Rectal smooth muscle tissue (tissue), 1 donor: ENCODE measurements at regions not wholly inside any gene's neighbourhood (a gene's known extent, or its start where the extent isn't known, plus 50 kb on each side); places are given as distances from the start of the nearest gene placed in this dataset.
A peak's percentile ranks its signal among the peaks of the same experiment; 100 is the strongest.

ENCODE experiments used
- H3K27ac ChIP-seq: one replicate; pipeline ENCODE4 v1.7.0; 2013; ENCODE audit warnings: low read depth, low read length, inconsistent platforms
- H3K27me3 ChIP-seq: one replicate; pipeline ENCODE4 v1.7.0; 2013; ENCODE audit warnings: low read length; ENCODE audit not compliant: control insufficient read depth, insufficient read depth
- H3K36me3 ChIP-seq: one replicate; pipeline ENCODE4 v1.7.0; 2013; ENCODE audit warnings: low read length; ENCODE audit not compliant: control insufficient read depth, insufficient read depth
- H3K4me1 ChIP-seq: one replicate; pipeline ENCODE4 v1.7.0; 2013; ENCODE audit warnings: low read length; ENCODE audit not compliant: control insufficient read depth, insufficient read depth
- H3K4me3 ChIP-seq: one replicate; pipeline ENCODE4 v1.7.0; 2013; ENCODE audit warnings: low read length
- H3K9ac ChIP-seq: one replicate; pipeline ENCODE4 v1.7.0; 2013; ENCODE audit warnings: low read length

DNA sequence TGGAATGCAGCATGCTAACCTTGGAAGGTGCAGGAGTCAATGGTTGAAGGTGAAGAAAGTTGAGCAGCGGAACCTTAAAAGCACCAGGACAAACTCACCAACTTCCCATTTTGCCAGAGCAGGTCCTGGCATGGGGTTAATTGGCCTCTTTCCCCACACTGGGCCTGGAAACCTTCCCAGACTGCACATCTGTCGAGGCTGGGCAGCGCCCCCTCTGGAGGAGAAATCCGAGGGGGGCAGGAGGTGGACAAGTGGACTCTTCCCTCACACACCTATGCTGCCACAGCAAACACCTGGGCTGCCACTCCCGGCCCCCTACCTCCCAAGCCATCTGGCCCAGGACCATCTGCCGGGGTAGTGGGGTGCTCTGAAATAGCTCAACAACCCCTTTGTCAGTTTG lies 232.4 kb downstream of the CBLN1 start:
- no peak overlapping the region for H3K4me3 ChIP-seq

DNA sequence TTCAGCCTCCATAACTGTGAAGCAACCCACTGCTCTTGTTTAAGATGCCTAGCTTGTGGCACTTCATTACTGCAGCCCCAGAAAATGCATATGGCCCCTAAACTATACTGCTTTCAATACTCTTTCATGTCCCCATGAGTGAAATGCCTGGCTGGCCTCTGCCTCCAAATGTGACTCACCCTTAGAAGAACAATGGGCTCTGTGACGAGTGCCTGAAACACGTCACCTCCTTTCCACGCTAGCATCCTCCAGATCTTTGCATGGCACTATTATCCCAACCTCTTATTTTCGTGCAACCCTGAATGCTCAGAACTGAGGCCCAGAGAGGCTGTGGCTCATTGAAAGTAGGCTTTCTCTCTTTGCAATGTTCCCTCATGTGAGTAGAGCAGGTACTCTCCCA lies 233.1 kb downstream of the CBLN1 start:
- no peak overlapping the region for H3K4me3 ChIP-seq
- no peak overlapping the region for H3K9ac ChIP-seq
- H3K27ac ChIP-seq: no peak overlapping the region
- no peaks in the 10 kb centered on the region for H3K27me3 ChIP-seq
- H3K4me1 ChIP-seq: no peaks in the 10 kb centered on the region
- H3K36me3 ChIP-seq: no peaks in the 10 kb centered on the region

More for the DNA sequence above, 232.4 kb downstream of the CBLN1 start:
- no peaks in the 10 kb centered on the region for H3K27me3 ChIP-seq
- H3K27ac ChIP-seq: no peak overlapping the region
- H3K9ac ChIP-seq: no peak overlapping the region
- H3K36me3 ChIP-seq: no peaks in the 10 kb centered on the region
- H3K4me1 ChIP-seq: no peaks in the 10 kb centered on the region

DNA sequence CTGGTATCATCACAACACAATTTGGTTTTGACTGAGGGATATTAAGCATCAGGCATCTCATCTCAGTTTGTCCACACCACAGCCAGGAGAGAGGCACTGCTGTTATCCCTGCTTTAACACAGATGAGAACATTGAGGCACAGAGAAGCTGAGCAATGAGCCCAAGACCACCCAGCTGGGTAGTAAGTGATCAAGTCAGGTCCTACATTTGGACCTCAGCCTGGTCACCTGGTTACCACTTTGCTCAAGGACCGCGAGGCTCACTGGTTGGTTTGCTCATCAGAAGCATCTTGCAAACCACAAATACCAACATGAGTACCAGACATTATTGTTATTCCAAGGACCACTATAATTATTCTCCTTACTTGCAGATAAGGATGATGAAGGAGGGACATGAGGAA lies 245.5 kb downstream of the CBLN1 start:
- H3K27ac ChIP-seq: no peak overlapping the region
- H3K36me3 ChIP-seq: no peaks in the 10 kb centered on the region
- no peak overlapping the region for H3K9ac ChIP-seq
- no peak overlapping the region for H3K4me3 ChIP-seq
- H3K27me3 ChIP-seq: no peaks in the 10 kb centered on the region
- H3K4me1 ChIP-seq: no peaks in the 10 kb centered on the region

DNA sequence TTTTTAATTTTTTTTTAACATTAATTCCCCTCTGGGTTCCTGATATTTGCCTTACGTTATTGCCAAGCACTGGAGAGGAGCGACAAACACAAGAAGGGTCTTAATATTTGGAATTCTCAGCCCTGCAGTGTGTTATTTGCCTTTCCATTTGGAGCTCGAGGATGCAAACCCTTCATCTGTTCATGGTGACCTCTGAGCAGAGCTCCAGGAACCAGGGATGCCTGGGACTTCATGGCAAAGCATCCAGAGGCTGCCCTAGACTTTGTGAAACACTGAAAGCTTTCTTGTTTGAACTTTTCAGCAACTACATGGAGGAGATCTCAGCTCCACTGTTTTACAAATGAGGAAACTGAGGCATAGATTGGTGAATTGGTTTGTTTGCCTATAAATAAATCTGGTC lies 254.2 kb downstream of the CBLN1 start:
- no peak overlapping the region for H3K9ac ChIP-seq
- H3K4me1 ChIP-seq: peaks cover 10% of the 10 kb centered on the region
- no peak overlapping the region for H3K27ac ChIP-seq
- no peak overlapping the region for H3K4me3 ChIP-seq
- no peaks in the 10 kb centered on the region for H3K27me3 ChIP-seq
- no peaks in the 10 kb centered on the region for H3K36me3 ChIP-seq

DNA sequence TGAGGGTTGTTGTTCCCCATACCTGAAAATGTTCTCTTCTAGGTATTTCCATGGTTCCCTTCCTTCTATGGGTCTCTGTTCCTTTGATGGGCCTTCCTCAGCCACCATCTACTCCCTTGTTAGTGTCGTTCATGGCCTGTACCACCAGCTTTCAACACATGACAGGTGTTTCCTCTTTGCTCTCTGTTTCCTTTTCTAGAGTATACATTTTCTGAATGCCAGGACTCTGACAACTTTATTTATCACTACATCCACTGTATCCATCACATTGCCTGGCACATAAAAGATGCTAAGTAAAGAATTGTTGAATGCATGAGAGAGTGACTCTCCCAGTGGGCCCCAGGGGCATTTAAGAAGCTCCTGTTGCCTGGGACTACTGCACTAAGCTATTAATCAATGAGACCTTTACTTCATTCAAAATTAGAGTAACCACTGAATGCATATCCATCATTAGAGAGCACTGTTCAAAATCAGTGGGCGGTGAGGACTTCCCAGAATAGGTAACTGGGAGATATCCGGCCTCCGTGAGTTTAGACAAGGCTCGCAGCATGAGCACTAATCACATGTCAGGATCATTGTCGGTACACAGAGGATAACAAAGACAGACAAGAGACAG lies 255.0 kb downstream of the CBLN1 start:
- H3K27me3 ChIP-seq: no peaks in the 10 kb centered on the region
- peaks cover 16% of the 10 kb centered on the region for H3K4me1 ChIP-seq
- H3K9ac ChIP-seq: no peak overlapping the region
- no peaks in the 10 kb centered on the region for H3K36me3 ChIP-seq
- no peak overlapping the region for H3K27ac ChIP-seq
- H3K4me3 ChIP-seq: no peak overlapping the region

DNA sequence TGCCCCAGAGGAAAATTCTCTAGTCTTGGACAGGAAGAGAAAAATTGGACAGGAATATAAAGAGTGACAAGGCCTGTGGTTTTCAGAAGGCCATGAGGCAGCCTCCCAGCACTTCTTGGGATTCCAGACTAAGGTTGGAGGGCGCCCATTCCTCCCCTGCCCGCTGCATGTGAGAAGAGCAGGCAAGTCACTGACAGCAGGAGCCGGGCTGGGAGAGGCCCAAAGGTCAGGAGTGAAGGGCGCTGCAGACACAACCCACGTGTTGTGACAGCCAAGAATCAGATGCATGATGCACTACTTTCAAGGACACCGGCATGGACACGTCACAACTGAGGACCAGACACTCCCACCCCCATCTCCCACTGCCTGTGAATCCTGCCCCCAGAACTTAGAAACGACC lies 256.7 kb downstream of the CBLN1 start:
- Histone ChIP-seq H3K4me3 (no peak overlapping the region), H3K27ac (no peak overlapping the region), H3K4me1 (peaks cover 27% of the 10 kb centered on the region), H3K36me3 (no peaks in the 10 kb centered on the region), H3K27me3 (no peaks in the 10 kb centered on the region), H3K9ac (no peak overlapping the region)

DNA sequence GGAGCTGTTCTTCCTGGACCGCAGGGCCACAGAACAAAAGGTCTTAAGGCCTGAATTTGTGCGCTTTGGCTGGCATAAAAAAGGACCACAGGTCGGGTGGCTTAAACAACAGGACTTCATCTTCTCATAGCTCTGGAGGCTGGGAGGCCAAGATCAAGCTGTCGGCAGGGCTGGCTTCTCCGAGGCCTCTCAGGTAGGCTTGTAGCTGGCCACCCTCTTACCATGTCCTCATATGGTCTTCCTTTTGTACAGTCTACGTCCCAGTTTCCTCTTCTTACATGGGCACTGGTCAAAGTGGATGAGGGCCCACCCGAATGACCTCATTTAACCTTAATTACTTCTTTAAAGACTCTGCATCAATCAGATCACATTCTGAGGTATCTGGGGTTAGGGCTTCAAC lies 257.6 kb downstream of the CBLN1 start:
- Histone ChIP-seq H3K36me3 (no peaks in the 10 kb centered on the region), H3K27ac (no peak overlapping the region), H3K27me3 (no peaks in the 10 kb centered on the region), H3K4me3 (no peak overlapping the region), H3K9ac (no peak overlapping the region), H3K4me1 (peaks cover 27% of the 10 kb centered on the region)

DNA sequence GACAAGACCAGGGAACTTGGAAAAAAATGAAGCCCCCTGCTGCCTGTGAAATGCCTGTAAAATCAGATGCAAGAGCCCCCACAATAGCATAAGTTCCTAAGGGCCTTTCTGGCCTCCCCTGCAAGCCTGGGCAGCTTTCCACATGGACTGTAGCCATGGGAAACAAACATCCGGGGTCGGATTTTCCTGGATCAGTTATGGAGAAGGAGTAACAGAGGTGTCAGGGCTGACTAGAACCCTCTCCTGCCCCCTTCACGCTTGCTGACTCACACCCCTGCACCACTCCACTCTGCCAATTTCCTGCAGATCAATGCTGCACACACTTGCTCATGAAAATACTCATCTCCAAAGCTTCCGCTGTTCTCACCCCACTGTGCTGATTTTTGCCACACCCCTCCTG lies 258.6 kb downstream of the CBLN1 start:
- H3K9ac ChIP-seq: no peak overlapping the region
- H3K27me3 ChIP-seq: no peaks in the 10 kb centered on the region
- no peaks in the 10 kb centered on the region for H3K36me3 ChIP-seq
- H3K4me3 ChIP-seq: no peak overlapping the region
- H3K4me1 ChIP-seq: peaks cover 27% of the 10 kb centered on the region
- H3K27ac ChIP-seq: no peak overlapping the region

DNA sequence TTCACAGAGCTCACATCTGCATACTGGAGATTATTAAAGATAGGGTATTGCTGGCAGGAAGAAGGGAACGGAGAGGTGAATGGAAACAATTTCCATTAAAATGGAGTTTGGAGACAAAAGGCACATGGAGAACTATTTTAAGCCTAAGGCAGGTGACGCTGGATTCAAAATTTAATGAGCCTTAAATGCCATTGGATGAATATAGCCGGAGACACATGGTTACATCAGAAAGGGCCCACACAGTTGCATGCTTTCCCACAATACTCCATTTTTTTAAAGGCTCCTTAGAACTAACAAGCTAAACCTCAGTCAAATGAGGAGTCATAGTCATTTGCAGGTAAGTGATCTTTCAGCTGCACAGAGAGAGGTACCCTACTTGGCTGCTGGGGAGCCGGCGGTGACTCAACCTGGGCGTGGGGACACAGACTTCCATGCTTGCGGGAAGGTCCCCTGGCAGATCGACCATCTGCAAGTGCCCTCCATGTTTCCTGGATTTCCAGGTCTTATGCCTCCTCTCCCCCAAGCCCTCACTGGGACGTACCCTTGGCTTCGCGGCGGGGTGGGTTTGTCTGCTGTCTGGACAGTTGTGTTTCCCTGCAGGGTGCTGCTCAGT lies 259.2 kb downstream of the CBLN1 start:
- H3K27ac ChIP-seq: no peak overlapping the region
- no peaks in the 10 kb centered on the region for H3K36me3 ChIP-seq
- no peaks in the 10 kb centered on the region for H3K27me3 ChIP-seq
- no peak overlapping the region for H3K9ac ChIP-seq
- H3K4me1 ChIP-seq: peaks cover 27% of the 10 kb centered on the region
- H3K4me3 ChIP-seq: no peak overlapping the region

DNA sequence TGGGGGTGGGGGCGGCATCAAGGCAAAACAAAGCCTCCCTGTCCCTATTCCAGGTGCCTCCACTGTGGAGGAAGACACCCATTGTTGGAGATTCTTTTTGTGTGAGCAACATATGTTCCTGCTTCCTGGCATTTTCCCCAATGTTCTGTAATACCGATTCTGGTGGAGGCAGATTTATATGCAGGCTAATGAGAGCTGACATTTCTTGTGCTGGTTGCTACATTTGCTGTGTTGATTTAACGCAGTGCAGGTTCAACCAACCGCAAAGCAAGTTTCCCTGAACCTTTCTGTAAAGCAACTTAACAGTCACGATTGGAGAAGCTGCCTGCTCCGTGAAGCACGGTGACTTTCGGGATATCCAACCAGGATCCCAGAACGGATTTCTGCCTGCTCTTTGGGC lies 260.5 kb downstream of the CBLN1 start:
- H3K36me3 ChIP-seq: no peaks in the 10 kb centered on the region
- H3K27me3 ChIP-seq: no peaks in the 10 kb centered on the region
- H3K27ac ChIP-seq: peak overlapping the region; percentile 58
- peaks cover 27% of the 10 kb centered on the region for H3K4me1 ChIP-seq
- no peak overlapping the region for H3K4me3 ChIP-seq
- H3K9ac ChIP-seq: no peak overlapping the region

DNA sequence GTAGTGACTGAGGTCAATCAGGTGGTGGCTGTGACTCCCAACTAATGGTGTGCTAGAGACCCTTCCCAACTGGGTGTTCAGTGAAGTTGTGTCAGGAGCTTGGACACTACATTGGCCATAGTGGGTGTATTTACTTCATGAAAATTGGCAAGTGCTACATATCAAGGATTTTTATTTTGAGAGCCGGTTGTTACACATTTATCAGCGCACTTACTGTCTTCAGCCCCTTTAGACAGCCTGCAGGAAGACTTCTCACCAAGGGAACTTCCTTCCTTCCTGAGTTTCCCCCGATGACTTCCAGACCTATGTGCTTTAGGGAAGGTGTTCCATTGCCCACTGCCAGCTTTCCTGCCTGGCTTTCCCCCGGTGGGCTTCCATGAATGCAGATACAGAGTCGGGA lies 261.2 kb downstream of the CBLN1 start:
- Histone ChIP-seq H3K27ac (peak overlapping the region; percentile 58), H3K4me1 (peaks cover 27% of the 10 kb centered on the region), H3K27me3 (no peaks in the 10 kb centered on the region), H3K4me3 (no peak overlapping the region), H3K9ac (no peak overlapping the region), H3K36me3 (no peaks in the 10 kb centered on the region)

DNA sequence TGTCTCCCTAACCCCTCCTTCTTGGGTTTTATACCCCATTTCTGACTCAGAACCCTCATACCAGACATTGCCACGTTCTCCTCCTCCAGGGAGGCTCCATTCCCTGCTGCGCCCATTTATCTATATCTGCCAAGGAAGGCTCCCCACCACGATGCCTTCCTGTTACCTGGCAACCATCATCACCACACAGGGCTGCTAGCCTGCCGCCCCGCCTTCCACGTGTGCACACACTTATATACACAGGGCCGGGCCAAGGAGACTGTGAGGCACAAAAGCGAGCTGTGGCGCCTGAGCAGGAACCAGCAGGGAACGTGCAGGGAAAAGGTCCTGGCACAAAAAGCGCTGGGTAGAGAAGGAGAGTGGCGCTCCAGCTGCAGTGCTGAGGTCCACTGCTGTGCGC lies 261.8 kb downstream of the CBLN1 start:
- no peak overlapping the region for H3K9ac ChIP-seq
- no peak overlapping the region for H3K4me3 ChIP-seq
- no peaks in the 10 kb centered on the region for H3K36me3 ChIP-seq
- no peaks in the 10 kb centered on the region for H3K27me3 ChIP-seq
- H3K4me1 ChIP-seq: peaks cover 27% of the 10 kb centered on the region
- no peak overlapping the region for H3K27ac ChIP-seq

DNA sequence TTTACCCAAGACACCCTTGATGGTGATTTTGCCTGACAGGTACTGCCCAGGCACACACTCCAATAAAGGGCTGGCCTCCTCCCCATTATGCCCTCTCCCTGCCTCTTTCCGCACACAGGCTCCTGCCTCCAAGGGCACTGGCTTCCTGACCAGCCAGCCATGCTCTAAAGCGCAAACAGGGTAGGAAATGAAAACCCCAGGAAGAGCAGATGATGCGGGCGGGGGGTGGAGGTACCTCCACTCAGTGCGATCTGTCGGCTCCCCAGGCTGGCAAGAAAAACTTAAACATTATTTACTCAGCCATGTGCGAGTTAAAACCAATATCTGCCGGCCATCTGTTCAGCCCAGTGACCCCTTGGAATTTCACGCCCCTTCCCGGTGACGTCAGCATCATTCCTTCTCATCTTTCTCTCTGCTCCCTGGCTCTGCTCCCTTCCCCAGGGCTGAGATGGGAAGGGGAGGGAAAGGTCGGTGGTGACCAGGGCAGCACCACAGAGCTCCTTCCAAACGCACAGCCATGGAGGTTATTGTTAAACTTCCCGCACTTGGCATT lies 262.5 kb downstream of the CBLN1 start:
- Histone ChIP-seq H3K9ac (no peak overlapping the region), H3K4me1 (peaks cover 27% of the 10 kb centered on the region), H3K27me3 (no peaks in the 10 kb centered on the region), H3K27ac (no peak overlapping the region), H3K4me3 (no peak overlapping the region), H3K36me3 (no peaks in the 10 kb centered on the region)
